KMS-11 (cell line): ENCODE measurements at regions not wholly inside any gene's neighbourhood (a gene's known extent, or its start where the extent isn't known, plus 50 kb on each side); places are given as distances from the start of the nearest gene placed in this dataset.
"Not testable (repeated sequence)": the region's sequence is repeated elsewhere in the genome, so short reads cannot be mapped to it uniquely, and the experiment has no call there.

Experiments used
- H2AFZ ChIP-seq: fragments of 200-600 bp; sonication (generic); 2 replicates; pipeline ENCODE4 v1.6.1; 2016; ENCODE audit warnings: antibody characterized with exemption, mixed run types, low read depth
- H3K27ac ChIP-seq: fragments of 200-600 bp; sonication (generic); 2 replicates; pipeline ENCODE4 v1.6.1; 2016; ENCODE audit warnings: mild to moderate bottlenecking, mixed run types
- H3K27me3 ChIP-seq: fragments of 200-600 bp; sonication (generic); 2 replicates; pipeline ENCODE4 v1.6.1; 2017; ENCODE audit warnings: mild to moderate bottlenecking, low read depth, mixed run types, moderate library complexity; ENCODE audit not compliant: insufficient read depth
- H3K36me3 ChIP-seq: fragments of 200-600 bp; sonication (generic); 2 replicates; pipeline ENCODE4 v1.6.1; 2017; ENCODE audit warnings: mild to moderate bottlenecking, mixed run types; ENCODE audit not compliant: insufficient read depth
- H3K4me1 ChIP-seq: fragments of 200-600 bp; sonication (generic); 2 replicates; pipeline ENCODE4 v1.6.1; 2016; ENCODE audit warnings: mild to moderate bottlenecking, low read depth, mixed run types; ENCODE audit not compliant: poor library complexity, severe bottlenecking
- H3K4me2 ChIP-seq: fragments of 200-600 bp; sonication (generic); 2 replicates; pipeline ENCODE4 v1.7.0; 2016; ENCODE audit warnings: mild to moderate bottlenecking, mixed run types
- H3K4me3 ChIP-seq: fragments of 200-600 bp; sonication (generic); IDR thresholded peaks from 2 replicates; pipeline ENCODE4 v1.6.1; 2017; ENCODE audit warnings: low read depth, low read length, mixed read lengths; ENCODE audit not compliant: insufficient read depth
- H3K79me2 ChIP-seq: fragments of 200-600 bp; sonication (generic); 2 replicates; pipeline ENCODE4 v1.6.1; 2016; ENCODE audit warnings: low read depth, mixed run types; ENCODE audit not compliant: insufficient read depth
- H3K9ac ChIP-seq: fragments of 200-600 bp; sonication (generic); 2 replicates; pipeline ENCODE4 v1.6.1; 2016; ENCODE audit warnings: mild to moderate bottlenecking, mixed run types
- H4K20me1 ChIP-seq: fragments of 200-600 bp; sonication (generic); 2 replicates; pipeline ENCODE4 v1.6.1; 2016; ENCODE audit warnings: mild to moderate bottlenecking, mixed run types; ENCODE audit not compliant: insufficient read depth
- TF ChIP-seq, protein P1 (sequence below): fragments of 200-600 bp; sonication (generic); conservative IDR thresholded peaks from 2 replicates; pipeline ENCODE4 v1.6.1; 2017; ENCODE audit warnings: low read depth, mild to moderate bottlenecking, antibody characterized with exemption, low read length, moderate library complexity, mixed read lengths

DNA sequence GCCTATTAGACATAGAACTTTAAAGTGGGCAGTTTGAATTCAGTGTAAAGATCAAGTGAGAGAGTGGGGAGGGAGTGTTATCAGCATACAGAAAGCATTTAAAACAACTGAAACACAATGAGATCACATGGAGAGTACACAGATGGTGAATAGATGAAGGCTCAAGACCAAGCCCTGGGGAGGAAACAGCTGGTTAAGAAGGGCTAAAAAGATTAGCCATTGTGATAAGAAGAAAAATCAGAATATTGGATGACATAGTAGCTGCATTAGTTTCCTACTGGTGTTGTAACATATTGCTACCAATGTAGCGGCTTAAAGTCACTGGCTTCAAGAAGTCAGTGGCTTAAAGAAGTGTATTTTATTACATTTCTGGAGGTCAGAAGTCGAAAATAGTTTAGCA, 443.4 kb upstream of the RGS18 start:
- H4K20me1 ChIP-seq = no peaks in the 10 kb centered on the region
- H3K4me1 ChIP-seq = no peaks in the 10 kb centered on the region
- no peak overlapping the region for H2AFZ ChIP-seq
- H3K4me2 ChIP-seq = no peak overlapping the region
- H3K27ac ChIP-seq = no peak overlapping the region
- no peaks in the 10 kb centered on the region for H3K27me3 ChIP-seq
- no peak overlapping the region for H3K9ac ChIP-seq
- no peak overlapping the region for H3K4me3 ChIP-seq
- H3K79me2 ChIP-seq = no peaks in the 10 kb centered on the region
- H3K36me3 ChIP-seq = no peaks in the 10 kb centered on the region
- TF ChIP-seq, protein P1, sequence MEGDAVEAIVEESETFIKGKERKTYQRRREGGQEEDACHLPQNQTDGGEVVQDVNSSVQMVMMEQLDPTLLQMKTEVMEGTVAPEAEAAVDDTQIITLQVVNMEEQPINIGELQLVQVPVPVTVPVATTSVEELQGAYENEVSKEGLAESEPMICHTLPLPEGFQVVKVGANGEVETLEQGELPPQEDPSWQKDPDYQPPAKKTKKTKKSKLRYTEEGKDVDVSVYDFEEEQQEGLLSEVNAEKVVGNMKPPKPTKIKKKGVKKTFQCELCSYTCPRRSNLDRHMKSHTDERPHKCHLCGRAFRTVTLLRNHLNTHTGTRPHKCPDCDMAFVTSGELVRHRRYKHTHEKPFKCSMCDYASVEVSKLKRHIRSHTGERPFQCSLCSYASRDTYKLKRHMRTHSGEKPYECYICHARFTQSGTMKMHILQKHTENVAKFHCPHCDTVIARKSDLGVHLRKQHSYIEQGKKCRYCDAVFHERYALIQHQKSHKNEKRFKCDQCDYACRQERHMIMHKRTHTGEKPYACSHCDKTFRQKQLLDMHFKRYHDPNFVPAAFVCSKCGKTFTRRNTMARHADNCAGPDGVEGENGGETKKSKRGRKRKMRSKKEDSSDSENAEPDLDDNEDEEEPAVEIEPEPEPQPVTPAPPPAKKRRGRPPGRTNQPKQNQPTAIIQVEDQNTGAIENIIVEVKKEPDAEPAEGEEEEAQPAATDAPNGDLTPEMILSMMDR = no peak

DNA sequence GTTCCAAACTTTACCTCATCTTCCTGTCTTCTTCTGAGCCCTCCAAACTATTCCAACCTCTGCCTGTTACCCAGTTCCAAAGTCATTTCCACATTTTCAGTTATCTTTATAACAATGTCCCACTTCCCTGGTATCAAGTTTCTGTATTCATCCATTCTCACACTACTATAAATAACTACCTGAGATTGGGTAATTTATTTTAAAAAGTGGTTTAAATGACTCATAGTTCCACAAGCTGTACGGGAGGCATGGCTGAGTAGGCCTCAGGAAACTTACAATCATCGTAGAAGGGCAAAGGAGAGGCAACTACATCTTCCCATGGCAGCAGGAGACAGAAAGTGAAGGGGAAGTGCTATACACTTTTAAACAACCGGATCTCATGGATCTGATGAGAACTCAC, 428.5 kb upstream of the RGS18 start:
- no peak overlapping the region for H3K27ac ChIP-seq
- no peaks in the 10 kb centered on the region for H4K20me1 ChIP-seq
- no peak overlapping the region for H2AFZ ChIP-seq
- no peaks in the 10 kb centered on the region for H3K27me3 ChIP-seq
- no peak overlapping the region for H3K4me2 ChIP-seq
- H3K79me2 ChIP-seq = no peaks in the 10 kb centered on the region
- H3K4me1 ChIP-seq = no peaks in the 10 kb centered on the region
- H3K36me3 ChIP-seq = no peaks in the 10 kb centered on the region
- H3K4me3 ChIP-seq = no peak overlapping the region
- TF ChIP-seq, protein P1 = no peak
- no peak overlapping the region for H3K9ac ChIP-seq

DNA sequence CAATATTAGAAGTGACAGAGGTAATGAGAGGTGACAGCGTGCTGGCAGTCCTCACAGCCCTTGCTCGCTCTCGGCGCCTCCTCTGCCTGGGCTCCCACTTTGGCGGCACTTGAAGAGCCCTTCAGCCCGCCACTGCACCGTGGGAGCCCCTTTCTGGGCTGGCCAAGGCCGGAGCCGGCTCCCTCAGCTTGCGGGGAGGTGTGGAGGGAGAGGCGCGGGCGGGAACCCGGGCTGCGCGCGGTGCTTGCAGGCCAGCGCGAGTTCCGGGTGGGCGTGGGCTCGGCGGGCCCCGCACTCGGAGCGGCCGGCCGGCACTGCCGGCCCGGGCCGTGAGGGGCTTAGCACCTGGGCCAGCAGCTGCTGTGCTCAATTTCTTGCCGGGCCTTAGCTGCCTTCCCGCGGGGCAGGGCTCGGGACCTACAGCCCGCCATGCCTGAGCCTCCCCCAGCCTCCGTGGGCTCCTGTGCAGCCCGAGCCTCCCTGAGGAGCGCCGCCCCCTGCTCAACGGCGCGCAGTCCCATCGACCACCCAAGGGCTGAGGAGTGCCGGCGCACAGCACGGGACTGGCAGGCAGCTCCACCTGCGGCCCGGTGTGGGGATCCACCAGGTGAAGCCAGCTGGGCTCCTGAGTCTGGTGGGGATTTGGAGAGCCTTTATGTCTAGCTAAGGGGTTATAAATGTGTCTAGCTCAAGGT, 426.5 kb upstream of the RGS18 start:
- H3K4me3 ChIP-seq, H4K20me1 ChIP-seq, H3K9ac ChIP-seq, H3K27me3 ChIP-seq, H3K4me1 ChIP-seq, H3K79me2 ChIP-seq, H3K27ac ChIP-seq, H3K4me2 ChIP-seq, H2AFZ ChIP-seq, H3K36me3 ChIP-seq: not testable (repeated sequence)

DNA sequence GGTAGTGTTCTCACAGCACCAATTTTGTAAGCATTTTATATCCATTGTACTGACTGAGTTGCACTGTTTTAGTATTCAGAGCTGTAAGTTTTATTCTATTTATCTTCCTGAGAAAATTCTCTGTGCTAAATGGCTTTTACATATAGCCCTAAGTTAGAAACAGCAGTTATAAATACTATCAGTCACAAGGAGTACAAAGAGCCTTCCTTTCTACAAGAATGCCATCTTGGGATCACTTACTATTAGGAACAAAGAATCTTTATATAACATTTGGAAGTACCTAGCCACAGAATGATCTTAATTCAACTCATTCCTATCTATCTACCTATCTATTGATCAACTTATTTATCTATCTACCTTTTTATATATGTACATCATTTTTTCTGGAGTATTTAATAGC, 423.9 kb upstream of the RGS18 start:
- TF ChIP-seq, protein P1 = no peak
- no peaks in the 10 kb centered on the region for H3K27me3 ChIP-seq
- H4K20me1 ChIP-seq = no peaks in the 10 kb centered on the region
- no peak overlapping the region for H3K4me2 ChIP-seq
- no peaks in the 10 kb centered on the region for H3K4me1 ChIP-seq
- no peak overlapping the region for H3K27ac ChIP-seq
- no peaks in the 10 kb centered on the region for H3K36me3 ChIP-seq
- H3K9ac ChIP-seq = no peak overlapping the region
- no peak overlapping the region for H2AFZ ChIP-seq
- H3K79me2 ChIP-seq = no peaks in the 10 kb centered on the region
- H3K4me3 ChIP-seq = no peak overlapping the region

DNA sequence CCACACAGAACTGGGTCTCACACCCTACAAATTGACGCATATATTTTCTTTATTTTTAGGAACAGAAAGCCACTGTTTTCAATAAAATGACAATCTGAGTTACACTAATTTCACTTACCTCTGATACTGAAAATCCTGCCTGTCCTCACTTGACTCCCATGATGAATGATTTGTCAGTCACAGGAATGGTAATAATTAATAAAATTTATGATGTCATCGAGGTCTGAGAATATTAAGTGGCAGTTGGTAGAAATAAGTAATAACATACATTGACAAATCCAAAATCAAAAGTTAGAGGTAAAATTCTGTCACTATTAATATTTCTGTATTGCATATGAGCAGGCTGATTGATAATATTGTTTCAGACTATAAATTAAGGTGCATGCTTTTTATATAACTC, 418.7 kb upstream of the RGS18 start:
- TF ChIP-seq, protein P1 = no peak
- Histone ChIP-seq H3K36me3 (no peaks in the 10 kb centered on the region), H2AFZ (no peak overlapping the region), H3K4me1 (no peaks in the 10 kb centered on the region), H3K79me2 (no peaks in the 10 kb centered on the region), H4K20me1 (no peaks in the 10 kb centered on the region), H3K27ac (no peak overlapping the region), H3K9ac (no peak overlapping the region), H3K4me3 (no peak overlapping the region), H3K4me2 (no peak overlapping the region), H3K27me3 (no peaks in the 10 kb centered on the region)
